A549 (cell line): ENCODE measurements at regions not wholly inside any gene's neighbourhood (a gene's known extent, or its start where the extent isn't known, plus 50 kb on each side); places are given as distances from the start of the nearest gene placed in this dataset.

ENCODE experiments used
- ATAC-seq, 2 experiments: fragments of 200-7000 bp in 1 of 2; fragments of >200 bp in 1 of 2; cut with Nextera tagmentation in 1 of 2; cut with Tn5 transposase in 1 of 2; 3 replicates each; pipeline versions ENCODE4 v1.8.0 to v1.9.1; 2018 to 2020; ENCODE audit warnings: mild to moderate bottlenecking in 1 of 2, moderate library complexity in 1 of 2
- CTCF ChIA-PET: fragments of 300-600 bp; sonication (Branson Sonifier 250); formaldehyde crosslinking; extraction: SDS; loops from one replicate; lab custom pipeline; 2021; ENCODE audit warnings: antibody characterized with exemption, inconsistent platforms; lab: Yijun Ruan, JAX
- POLR2A ChIA-PET: fragments of 350-600 bp; formaldehyde crosslinking; extraction: SDS; loops from one replicate; lab custom pipeline; 2021; ENCODE audit warnings: antibody characterized with exemption, inconsistent platforms; lab: Yijun Ruan, JAX
- DNase-seq, 2 experiments: peaks; one replicate each; pipeline versions ENCODE4 v3.0.0 to v3.0.0-alpha.2; 2011 to 2016; ENCODE audit warnings: low read depth in 1 of 2, low spot score in 1 of 2
- FAIRE-seq: peaks from 2 replicates; lab custom pipeline; 2011; peaks lifted over from hg19 to GRCh38; lab: Jason Lieb, UNC
- H3K27ac ChIP-seq, 2 experiments: fragments of >200 bp; sonication (Bioruptor Twin); formaldehyde crosslinking; 3 replicates each; pipeline ENCODE4 v1.5.1; 2016 to 2017
- H3K4me1 ChIP-seq: fragments of >200 bp; sonication (Bioruptor Twin); formaldehyde crosslinking; 3 replicates; pipeline ENCODE4 v1.6.1; 2016
- H3K4me2 ChIP-seq: fragments of >200 bp; sonication (Bioruptor Twin); formaldehyde crosslinking; 3 replicates; pipeline ENCODE4 v1.6.1; 2016
- H3K4me3 ChIP-seq: fragments of >200 bp; sonication (Bioruptor Twin); formaldehyde crosslinking; 3 replicates; pipeline ENCODE4 v1.5.1; 2016
- H3K9me3 ChIP-seq: fragments of >200 bp; sonication (Bioruptor Twin); formaldehyde crosslinking; 3 replicates; pipeline ENCODE4 v1.6.1; 2016
- BHLHE40 ChIP-seq: IDR thresholded peaks from 2 replicates; pipeline ENCODE4 v1.6.1; 2012; ENCODE audit warnings: low read depth, low read length, inconsistent platforms
- CBX2 ChIP-seq: fragments of 200-600 bp; sonication (generic); IDR thresholded peaks from 2 replicates; pipeline ENCODE4 v1.6.1; 2016; ENCODE audit warnings: low read depth, mild to moderate bottlenecking, borderline replicate concordance
- CBX8 ChIP-seq: fragments of 200-600 bp; sonication (generic); IDR thresholded peaks from 2 replicates; pipeline ENCODE4 v1.6.1; 2016
- CEBPB ChIP-seq, 2 experiments: fragments of >200 bp in 1 of 2; sonication (Bioruptor Twin) in 1 of 2; formaldehyde crosslinking in 1 of 2; IDR thresholded peaks; 2 replicates each; pipeline ENCODE4 v1.6.1; 2012 to 2016
- CHD2 ChIP-seq: fragments of 150-350 bp; IDR thresholded peaks from 2 replicates; pipeline ENCODE4 v1.6.1; 2014; ENCODE audit warnings: low read length; ENCODE audit not compliant: partially characterized antibody
- CHD4 ChIP-seq: fragments of 200-600 bp; sonication (generic); IDR thresholded peaks from 2 replicates; pipeline ENCODE4 v1.6.1; 2016; ENCODE audit warnings: antibody characterized with exemption, mild to moderate bottlenecking, borderline replicate concordance
- EHF ChIP-seq: fragments of 250-450 bp; sonication (Bioruptor Pico); IDR thresholded peaks from 2 replicates; pipeline ENCODE4 v1.5.0; 2020; ENCODE audit warnings: mild to moderate bottlenecking
- ESRRA ChIP-seq: fragments of 150-350 bp; IDR thresholded peaks from 2 replicates; pipeline ENCODE4 v1.6.1; 2014; ENCODE audit warnings: mild to moderate bottlenecking, low read length, borderline replicate concordance
- FOSL2 ChIP-seq, 2 experiments: fragments of 450-650 bp in 1 of 2; fragments of >200 bp in 1 of 2; sonication (Bioruptor Twin) in 1 of 2; formaldehyde crosslinking; IDR thresholded peaks; 2 replicates each; pipeline versions ENCODE4 v1.5.0 to v1.6.1; 2016 to 2020; ENCODE audit warnings: mild to moderate bottlenecking in 1 of 2, moderate library complexity in 1 of 2
- GATA3 ChIP-seq: IDR thresholded peaks from 2 replicates; pipeline ENCODE4 v1.6.1; 2012; ENCODE audit warnings: borderline replicate concordance
- HOXB13 ChIP-seq: fragments of 250-450 bp; sonication (Bioruptor Pico); IDR thresholded peaks from 2 replicates; pipeline ENCODE4 v1.5.0; 2020; ENCODE audit warnings: low read depth, mild to moderate bottlenecking, moderate library complexity
- MAFK ChIP-seq: fragments of 450-650 bp; IDR thresholded peaks from 2 replicates; pipeline ENCODE4 v1.6.1; 2014; ENCODE audit not compliant: partially characterized antibody
- MYC ChIP-seq: IDR thresholded peaks from 2 replicates; pipeline ENCODE4 v1.6.1; 2012; ENCODE audit warnings: mild to moderate bottlenecking, inconsistent platforms, low read length, improper control_type of control experiment, borderline replicate concordance
- NFE2L2 ChIP-seq: fragments of 150-350 bp; conservative IDR thresholded peaks from 2 replicates; pipeline ENCODE4 v1.6.1; 2014; ENCODE audit warnings: low read length
- PBX3 ChIP-seq: IDR thresholded peaks from 2 replicates; pipeline ENCODE4 v1.6.1; 2012
- POLR2AphosphoS2 ChIP-seq: conservative IDR thresholded peaks from 2 replicates; pipeline ENCODE4 v1.6.1; 2012; ENCODE audit warnings: low read length, improper control_type of control experiment, inconsistent platforms
- RFX5 ChIP-seq: fragments of 450-650 bp; IDR thresholded peaks from 2 replicates; pipeline ENCODE4 v1.7.1; 2014; ENCODE audit warnings: antibody characterized with exemption, mild to moderate bottlenecking, moderate library complexity
- RNF2 ChIP-seq: fragments of 200-600 bp; sonication (generic); IDR thresholded peaks from 2 replicates; pipeline ENCODE4 v1.6.1; 2016; ENCODE audit warnings: low read depth, mild to moderate bottlenecking, antibody characterized with exemption, moderate library complexity, borderline replicate concordance
- SMC3 ChIP-seq: fragments of >200 bp; sonication (Bioruptor Twin); formaldehyde crosslinking; IDR thresholded peaks from 3 replicates; pipeline ENCODE4 v1.6.1; 2018; ENCODE audit warnings: inconsistent platforms
- SREBF2 ChIP-seq: fragments of 450-650 bp; IDR thresholded peaks from 2 replicates; pipeline ENCODE4 v1.6.1; 2014; ENCODE audit warnings: mild to moderate bottlenecking, moderate library complexity
- TFCP2L1 ChIP-seq: fragments of 250-450 bp; sonication (Bioruptor Pico); IDR thresholded peaks from 2 replicates; pipeline ENCODE4 v1.5.0; 2021; ENCODE audit warnings: mild to moderate bottlenecking
- TP53 ChIP-seq: fragments of 250-450 bp; sonication (Bioruptor Pico); IDR thresholded peaks from 2 replicates; pipeline ENCODE4 v1.5.0; 2021; ENCODE audit warnings: mild to moderate bottlenecking, moderate library complexity
- ZFP36 ChIP-seq: fragments of 450-650 bp; IDR thresholded peaks from 2 replicates; pipeline ENCODE4 v1.6.1; 2014; ENCODE audit warnings: borderline replicate concordance; ENCODE audit not compliant: partially characterized antibody
- ZNF302 ChIP-seq: fragments of 250-450 bp; sonication (Bioruptor Pico); IDR thresholded peaks from 2 replicates; pipeline ENCODE4 v1.9.0; 2021; ENCODE audit warnings: inconsistent platforms, mild to moderate bottlenecking, moderate library complexity
- WGBS: methylation state at CpG from one replicate; pipeline ENCODE4 v1.1.6; 2017; ENCODE audit errors: missing lambda C conversion rate; 5-methylcytosine and 5-hydroxymethylcytosine counted together
- TF ChIP-seq, protein P1 (sequence below): fragments of >200 bp; sonication (Bioruptor Twin); formaldehyde crosslinking; IDR thresholded peaks from 3 replicates; pipeline ENCODE4 v1.6.1; 2016
- TF ChIP-seq, protein P2 (sequence below): fragments of 450-650 bp; IDR thresholded peaks from 2 replicates; pipeline ENCODE4 v1.6.1; 2014; ENCODE audit warnings: antibody characterized with exemption
- TF ChIP-seq, protein P3 (sequence below): fragments of >200 bp; sonication (Bioruptor Twin); formaldehyde crosslinking; IDR thresholded peaks from 3 replicates; pipeline ENCODE4 v1.5.1; 2016
- TF ChIP-seq, protein P4 (sequence below): IDR thresholded peaks from 2 replicates; pipeline ENCODE4 v1.6.1; 2012

GRCh38 chr5:58149345-58149744 lies 310.5 kb downstream of the PLK2 start:
- 87% methylated on average over 3 of the region's 3 CpGs for WGBS
- FAIRE-seq (no peak), DNase-seq (no peak)
- CTCF ChIA-PET: interaction anchor here (1.6 kb wide), 1 partner anchor 11 kb away, joined by 4 read pairs; no protein-coding TSS in a partner anchor
- peaks cover 20% of the 10 kb centered on the region for H3K4me1 ChIP-seq
- TF ChIP-seq, protein P1, sequence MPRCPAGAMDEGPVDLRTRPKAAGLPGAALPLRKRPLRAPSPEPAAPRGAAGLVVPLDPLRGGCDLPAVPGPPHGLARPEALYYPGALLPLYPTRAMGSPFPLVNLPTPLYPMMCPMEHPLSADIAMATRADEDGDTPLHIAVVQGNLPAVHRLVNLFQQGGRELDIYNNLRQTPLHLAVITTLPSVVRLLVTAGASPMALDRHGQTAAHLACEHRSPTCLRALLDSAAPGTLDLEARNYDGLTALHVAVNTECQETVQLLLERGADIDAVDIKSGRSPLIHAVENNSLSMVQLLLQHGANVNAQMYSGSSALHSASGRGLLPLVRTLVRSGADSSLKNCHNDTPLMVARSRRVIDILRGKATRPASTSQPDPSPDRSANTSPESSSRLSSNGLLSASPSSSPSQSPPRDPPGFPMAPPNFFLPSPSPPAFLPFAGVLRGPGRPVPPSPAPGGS: no peak
- TF ChIP-seq HOXB13 (CRISPR knock-in tag) (no peak), SMC3 (no peak), TP53 (CRISPR knock-in tag) (no peak), EHF (CRISPR knock-in tag) (no peak), RNF2 (no peak), SREBF2 (no peak), CHD4 (no peak), CBX8 (no peak), CBX2 (no peak)
- TF ChIP-seq, protein P2, sequence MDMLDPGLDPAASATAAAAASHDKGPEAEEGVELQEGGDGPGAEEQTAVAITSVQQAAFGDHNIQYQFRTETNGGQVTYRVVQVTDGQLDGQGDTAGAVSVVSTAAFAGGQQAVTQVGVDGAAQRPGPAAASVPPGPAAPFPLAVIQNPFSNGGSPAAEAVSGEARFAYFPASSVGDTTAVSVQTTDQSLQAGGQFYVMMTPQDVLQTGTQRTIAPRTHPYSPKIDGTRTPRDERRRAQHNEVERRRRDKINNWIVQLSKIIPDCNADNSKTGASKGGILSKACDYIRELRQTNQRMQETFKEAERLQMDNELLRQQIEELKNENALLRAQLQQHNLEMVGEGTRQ: no peak
- TF ChIP-seq, all 56 proteins: peak for 0
- peaks cover 9% of the 10 kb centered on the region for H3K9me3 ChIP-seq
- H3K4me3 ChIP-seq: no peak overlapping the region
- ATAC-seq: no peak; a peak in 1 of 6 replicates
- H3K27ac ChIP-seq: peak overlapping the region in 1 of 2 experiments; percentile 48; a peak in 3 of 6 replicates
- POLR2A ChIA-PET: no interaction called here
- H3K4me2 ChIP-seq: 0 out of 3 replicates have a peak overlapping the region, but pooled peaks have one; percentile 12

GRCh38 chr5:58148254-58148775 lies 311.6 kb downstream of the PLK2 start:
- ATAC-seq (no peak), DNase-seq (no peak), FAIRE-seq (peak; percentile 28)
- POLR2A ChIA-PET: no interaction called here
- Histone ChIP-seq H3K4me3 (no peak overlapping the region), H3K4me2 (no peak overlapping the region), H3K27ac (peak overlapping the region in 1 of 2 experiments; percentile 48; a peak in 3 of 6 replicates), H3K4me1 (peaks cover 17% of the 10 kb centered on the region), H3K9me3 (peaks cover 3% of the 10 kb centered on the region; the same call in 2 of the 3 replicates)
- CTCF ChIA-PET: interaction anchor here (1.6 kb wide), 1 partner anchor 12 kb away, joined by 4 read pairs; no protein-coding TSS in a partner anchor
- TF ChIP-seq ZFP36 (no peak), CHD2 (no peak), MAFK (no peak), CBX8 (no peak), PBX3 (no peak), FOSL2 (IDR thresholded peaks at IDR 0.05) (no peak), FOSL2 (CRISPR knock-in tag; IDR thresholded peaks at IDR 0.05) (no peak), POLR2AphosphoS2 (no peak), RFX5 (no peak), MYC (no peak), TFCP2L1 (CRISPR knock-in tag) (no peak), BHLHE40 (no peak), GATA3 (no peak), SREBF2 (no peak), NFE2L2 (no peak), ZNF302 (CRISPR knock-in tag) (no peak), ESRRA (no peak), CEBPB (IDR thresholded peaks at IDR 0.05) (no peak)
- TF ChIP-seq, protein P3, sequence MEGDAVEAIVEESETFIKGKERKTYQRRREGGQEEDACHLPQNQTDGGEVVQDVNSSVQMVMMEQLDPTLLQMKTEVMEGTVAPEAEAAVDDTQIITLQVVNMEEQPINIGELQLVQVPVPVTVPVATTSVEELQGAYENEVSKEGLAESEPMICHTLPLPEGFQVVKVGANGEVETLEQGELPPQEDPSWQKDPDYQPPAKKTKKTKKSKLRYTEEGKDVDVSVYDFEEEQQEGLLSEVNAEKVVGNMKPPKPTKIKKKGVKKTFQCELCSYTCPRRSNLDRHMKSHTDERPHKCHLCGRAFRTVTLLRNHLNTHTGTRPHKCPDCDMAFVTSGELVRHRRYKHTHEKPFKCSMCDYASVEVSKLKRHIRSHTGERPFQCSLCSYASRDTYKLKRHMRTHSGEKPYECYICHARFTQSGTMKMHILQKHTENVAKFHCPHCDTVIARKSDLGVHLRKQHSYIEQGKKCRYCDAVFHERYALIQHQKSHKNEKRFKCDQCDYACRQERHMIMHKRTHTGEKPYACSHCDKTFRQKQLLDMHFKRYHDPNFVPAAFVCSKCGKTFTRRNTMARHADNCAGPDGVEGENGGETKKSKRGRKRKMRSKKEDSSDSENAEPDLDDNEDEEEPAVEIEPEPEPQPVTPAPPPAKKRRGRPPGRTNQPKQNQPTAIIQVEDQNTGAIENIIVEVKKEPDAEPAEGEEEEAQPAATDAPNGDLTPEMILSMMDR: no peak
- TF ChIP-seq, protein P1: no peak
- TF ChIP-seq, protein P4, sequence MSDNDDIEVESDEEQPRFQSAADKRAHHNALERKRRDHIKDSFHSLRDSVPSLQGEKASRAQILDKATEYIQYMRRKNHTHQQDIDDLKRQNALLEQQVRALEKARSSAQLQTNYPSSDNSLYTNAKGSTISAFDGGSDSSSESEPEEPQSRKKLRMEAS: no peak
